ENCODE measurements at regions not wholly inside any gene's neighbourhood (a gene's known extent, or its start where the extent isn't known, plus 50 kb on each side); places are given as distances from the start of the nearest gene placed in this dataset.

DNA sequence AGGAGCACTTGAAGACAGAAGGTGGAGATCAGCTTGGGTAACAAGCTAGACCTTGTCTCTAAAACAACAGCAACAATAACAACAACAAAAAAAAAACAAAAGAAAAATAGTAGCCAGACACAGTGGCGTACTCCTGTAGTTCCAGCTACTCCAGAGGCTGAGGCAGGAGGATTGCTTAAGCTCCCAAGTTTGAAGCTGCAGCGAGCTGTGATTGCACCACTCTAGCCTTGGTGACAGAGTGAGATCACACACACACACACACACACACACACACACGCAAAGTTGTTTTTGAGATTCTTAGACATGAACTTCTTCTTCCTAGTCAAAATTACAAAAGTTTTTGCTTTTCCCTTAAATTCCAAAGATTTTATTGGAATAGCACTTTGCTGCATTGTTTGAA lies 93.0 kb upstream of the IGSF10 start:
- intact Hi-C loops (cut with micrococcal nuclease): no loop called here
- H3K4me3 Mint-ChIP-seq: no peak overlapping the region
- no peaks in the 10 kb centered on the region for H3K36me3 Mint-ChIP-seq (ENCODE audit: low read depth)
- H3K27ac Mint-ChIP-seq: no peak overlapping the region
- DNase-seq (no peak), ATAC-seq (ENCODE audit: low read depth) (no peak)
- ChIA-PET CTCF (no interaction called here), POLR2A (no interaction called here)
- H3K4me1 Mint-ChIP-seq: no peaks in the 10 kb centered on the region
- TF ChIP-seq, protein P1, sequence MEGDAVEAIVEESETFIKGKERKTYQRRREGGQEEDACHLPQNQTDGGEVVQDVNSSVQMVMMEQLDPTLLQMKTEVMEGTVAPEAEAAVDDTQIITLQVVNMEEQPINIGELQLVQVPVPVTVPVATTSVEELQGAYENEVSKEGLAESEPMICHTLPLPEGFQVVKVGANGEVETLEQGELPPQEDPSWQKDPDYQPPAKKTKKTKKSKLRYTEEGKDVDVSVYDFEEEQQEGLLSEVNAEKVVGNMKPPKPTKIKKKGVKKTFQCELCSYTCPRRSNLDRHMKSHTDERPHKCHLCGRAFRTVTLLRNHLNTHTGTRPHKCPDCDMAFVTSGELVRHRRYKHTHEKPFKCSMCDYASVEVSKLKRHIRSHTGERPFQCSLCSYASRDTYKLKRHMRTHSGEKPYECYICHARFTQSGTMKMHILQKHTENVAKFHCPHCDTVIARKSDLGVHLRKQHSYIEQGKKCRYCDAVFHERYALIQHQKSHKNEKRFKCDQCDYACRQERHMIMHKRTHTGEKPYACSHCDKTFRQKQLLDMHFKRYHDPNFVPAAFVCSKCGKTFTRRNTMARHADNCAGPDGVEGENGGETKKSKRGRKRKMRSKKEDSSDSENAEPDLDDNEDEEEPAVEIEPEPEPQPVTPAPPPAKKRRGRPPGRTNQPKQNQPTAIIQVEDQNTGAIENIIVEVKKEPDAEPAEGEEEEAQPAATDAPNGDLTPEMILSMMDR (IDR thresholded peaks at IDR 0.05): no peak
- peaks cover 2% of the 10 kb centered on the region for H3K27me3 Mint-ChIP-seq
- no peaks in the 10 kb centered on the region for H3K9me3 Mint-ChIP-seq

DNA sequence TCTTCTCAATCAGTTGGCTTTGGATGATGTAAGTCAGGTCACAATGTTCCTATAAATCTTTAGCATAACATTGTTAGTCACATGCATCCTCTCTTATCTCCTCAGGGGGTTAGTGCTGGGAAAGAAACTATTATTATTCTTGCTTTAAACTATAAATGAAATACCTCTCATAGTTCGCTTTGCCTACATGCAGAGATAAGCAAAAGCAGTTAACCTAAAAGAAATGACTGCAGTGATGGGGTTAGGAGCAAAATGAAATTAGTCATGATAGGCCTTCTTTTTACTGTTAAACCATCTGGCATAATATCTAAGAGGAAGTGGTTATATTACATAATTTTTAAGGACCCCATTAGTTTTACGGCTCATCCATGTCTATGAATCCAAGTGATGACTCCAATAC lies 91.7 kb upstream of the IGSF10 start:
- CTCF ChIA-PET: no interaction called here

DNA sequence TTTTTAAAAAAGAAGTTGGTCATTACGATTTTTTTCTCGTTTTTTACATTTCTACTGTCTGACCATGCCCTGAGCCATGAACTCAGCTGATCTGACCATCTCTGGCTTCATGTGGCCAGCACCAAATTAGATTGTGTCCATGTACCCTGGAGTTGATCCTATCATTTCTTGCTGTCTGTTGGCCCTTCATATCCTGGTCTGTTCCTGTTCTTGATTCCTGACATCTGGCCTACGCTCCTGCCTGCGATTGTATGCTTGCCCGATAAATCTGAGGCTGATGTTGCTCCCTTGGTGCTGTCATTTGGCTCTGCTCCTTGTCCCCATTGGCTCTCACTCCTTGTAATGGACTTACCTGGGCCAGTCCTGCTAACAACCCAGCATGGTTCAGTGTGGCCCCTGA lies 89.8 kb upstream of the IGSF10 start:
- intact Hi-C loops (cut with micrococcal nuclease): no loop called here
- no peak overlapping the region for H3K27ac Mint-ChIP-seq
- POLR2A ChIA-PET: no interaction called here

More for the DNA sequence above, 91.7 kb upstream of the IGSF10 start:
- Mint-ChIP-seq H3K27ac (no peak overlapping the region), H3K4me1 (no peaks in the 10 kb centered on the region), H3K36me3 (ENCODE audit: low read depth) (no peaks in the 10 kb centered on the region), H3K4me3 (no peak overlapping the region), H3K9me3 (no peaks in the 10 kb centered on the region), H3K27me3 (peaks cover 3% of the 10 kb centered on the region)
- no peak for ATAC-seq (ENCODE audit: low read depth)
- intact Hi-C loops (cut with micrococcal nuclease): no loop called here
- no peak for DNase-seq
- TF ChIP-seq, protein P1 (IDR thresholded peaks at IDR 0.05): no peak
- POLR2A ChIA-PET: no interaction called here

DNA sequence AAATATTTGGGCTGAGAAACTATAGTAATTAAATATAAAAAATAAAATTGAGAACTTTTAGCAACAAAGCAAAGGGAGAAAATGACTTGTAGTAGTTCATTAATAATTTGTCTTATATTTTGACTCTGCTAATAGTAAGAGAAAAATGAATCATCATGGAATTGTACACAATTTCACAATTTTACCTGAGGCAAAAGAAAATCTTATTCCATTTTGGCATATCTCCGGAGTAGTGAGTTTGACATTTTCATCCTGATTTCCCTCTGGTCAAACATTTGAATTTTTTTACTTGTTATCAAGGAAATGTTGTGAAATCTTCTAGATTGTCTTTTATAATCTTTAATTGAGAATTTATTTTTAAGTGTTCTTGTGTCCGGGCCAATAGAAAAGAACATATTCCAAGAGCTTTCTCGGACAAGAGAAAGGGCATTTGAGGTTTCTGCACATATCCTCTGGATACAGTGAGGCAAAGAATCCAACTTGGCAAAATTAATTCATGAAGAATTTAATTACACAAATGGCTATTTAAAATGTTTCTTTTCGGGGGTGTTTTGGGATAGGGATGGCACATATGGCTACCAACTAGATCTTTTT lies 89.3 kb upstream of the IGSF10 start:
- intact Hi-C loops (cut with micrococcal nuclease): no loop called here
- TF ChIP-seq, protein P1 (IDR thresholded peaks at IDR 0.05): no peak
- Mint-ChIP-seq H3K27me3 (peaks cover 3% of the 10 kb centered on the region), H3K36me3 (ENCODE audit: low read depth) (no peaks in the 10 kb centered on the region), H3K9me3 (no peaks in the 10 kb centered on the region), H3K4me1 (no peaks in the 10 kb centered on the region), H3K27ac (no peak overlapping the region), H3K4me3 (no peak overlapping the region)
- CTCF ChIA-PET: no interaction called here
- no peak for DNase-seq
- POLR2A ChIA-PET: no interaction called here
- ATAC-seq (ENCODE audit: low read depth): no peak

More for the DNA sequence above, 89.8 kb upstream of the IGSF10 start:
- H3K9me3 Mint-ChIP-seq: no peaks in the 10 kb centered on the region
- DNase-seq (no peak), ATAC-seq (ENCODE audit: low read depth) (no peak)
- TF ChIP-seq, protein P1 (IDR thresholded peaks at IDR 0.05): no peak
- no peaks in the 10 kb centered on the region for H3K4me1 Mint-ChIP-seq
- no peak overlapping the region for H3K4me3 Mint-ChIP-seq
- H3K27me3 Mint-ChIP-seq: peaks cover 3% of the 10 kb centered on the region
- no peaks in the 10 kb centered on the region for H3K36me3 Mint-ChIP-seq (ENCODE audit: low read depth)
- CTCF ChIA-PET: no interaction called here

DNA sequence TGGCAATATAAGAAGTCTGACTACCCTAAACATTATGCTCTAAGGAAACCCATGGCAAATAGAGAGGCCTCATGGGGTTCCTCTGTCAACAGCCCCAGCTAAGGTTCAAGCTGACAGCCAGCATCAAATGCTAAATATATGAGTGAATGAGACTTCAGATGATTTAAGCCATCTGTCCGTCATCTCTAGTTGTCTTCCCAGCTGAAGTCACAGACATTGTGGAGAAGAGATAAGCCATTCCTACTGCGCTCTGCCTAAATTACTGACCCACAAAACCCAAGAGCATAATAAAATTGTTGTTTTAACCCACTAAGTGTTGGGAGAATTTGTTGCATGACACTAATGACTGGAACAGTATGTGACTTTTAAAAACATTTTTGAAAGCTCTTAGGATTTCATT lies 87.3 kb upstream of the IGSF10 start:
- TF ChIP-seq, protein P1 (IDR thresholded peaks at IDR 0.05): no peak
- intact Hi-C loops (cut with micrococcal nuclease): no loop called here
- no peak overlapping the region for H3K4me3 Mint-ChIP-seq
- ChIA-PET POLR2A (no interaction called here), CTCF (no interaction called here)
- H3K4me1 Mint-ChIP-seq: no peaks in the 10 kb centered on the region
- DNase-seq (no peak), ATAC-seq (ENCODE audit: low read depth) (no peak)
- H3K27ac Mint-ChIP-seq: no peak overlapping the region
- peaks cover 3% of the 10 kb centered on the region for H3K27me3 Mint-ChIP-seq
- H3K9me3 Mint-ChIP-seq: no peaks in the 10 kb centered on the region
- H3K36me3 Mint-ChIP-seq (ENCODE audit: low read depth): no peaks in the 10 kb centered on the region
